ENCODE measurements at regions not wholly inside any gene's neighbourhood (a gene's known extent, or its start where the extent isn't known, plus 50 kb on each side); places are given as distances from the start of the nearest gene placed in this dataset.

DNA sequence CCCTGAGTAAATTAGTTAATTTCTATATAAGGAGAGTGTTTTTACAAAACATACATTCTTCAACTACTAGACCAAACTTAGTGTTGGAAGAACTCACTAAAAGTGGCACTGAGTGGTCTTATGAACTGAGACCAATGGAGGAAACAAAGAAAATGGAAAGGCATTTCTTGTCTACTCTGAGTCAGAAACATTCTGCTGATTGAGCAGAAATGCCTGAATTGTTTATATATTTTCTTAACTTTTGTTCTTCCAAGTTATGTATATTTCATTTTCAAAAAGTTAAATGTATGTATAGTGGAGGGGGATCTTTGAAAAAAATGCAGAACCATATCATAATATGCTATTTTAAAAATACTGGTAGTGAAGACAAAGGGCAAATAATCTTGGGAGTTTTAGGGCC lies 320.7 kb downstream of the HGF start:
- TF ChIP-seq, protein P1, sequence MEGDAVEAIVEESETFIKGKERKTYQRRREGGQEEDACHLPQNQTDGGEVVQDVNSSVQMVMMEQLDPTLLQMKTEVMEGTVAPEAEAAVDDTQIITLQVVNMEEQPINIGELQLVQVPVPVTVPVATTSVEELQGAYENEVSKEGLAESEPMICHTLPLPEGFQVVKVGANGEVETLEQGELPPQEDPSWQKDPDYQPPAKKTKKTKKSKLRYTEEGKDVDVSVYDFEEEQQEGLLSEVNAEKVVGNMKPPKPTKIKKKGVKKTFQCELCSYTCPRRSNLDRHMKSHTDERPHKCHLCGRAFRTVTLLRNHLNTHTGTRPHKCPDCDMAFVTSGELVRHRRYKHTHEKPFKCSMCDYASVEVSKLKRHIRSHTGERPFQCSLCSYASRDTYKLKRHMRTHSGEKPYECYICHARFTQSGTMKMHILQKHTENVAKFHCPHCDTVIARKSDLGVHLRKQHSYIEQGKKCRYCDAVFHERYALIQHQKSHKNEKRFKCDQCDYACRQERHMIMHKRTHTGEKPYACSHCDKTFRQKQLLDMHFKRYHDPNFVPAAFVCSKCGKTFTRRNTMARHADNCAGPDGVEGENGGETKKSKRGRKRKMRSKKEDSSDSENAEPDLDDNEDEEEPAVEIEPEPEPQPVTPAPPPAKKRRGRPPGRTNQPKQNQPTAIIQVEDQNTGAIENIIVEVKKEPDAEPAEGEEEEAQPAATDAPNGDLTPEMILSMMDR (conservative IDR thresholded peaks at IDR 0.05; ENCODE audit: low read length) = no peak
- no peak for TF ChIP-seq EZH2phosphoT487 (IDR thresholded peaks at IDR 0.05; ENCODE audit: borderline replicate concordance)
